GM23338 (cell line): ENCODE measurements at regions not wholly inside any gene's neighbourhood (a gene's known extent, or its start where the extent isn't known, plus 50 kb on each side); places are given as distances from the start of the nearest gene placed in this dataset.

Experiments used
- ATAC-seq: fragments of 200-7000 bp; cut with Tn5 transposase; 3 replicates; pipeline ENCODE4 v1.9.1; 2020
- DNase-seq: peaks from one replicate; pipeline ENCODE4 v3.0.0-alpha.2; 2015; ENCODE audit warnings: low spot score
- H2AFZ ChIP-seq: fragments of 200-600 bp; sonication (generic); 2 replicates; pipeline ENCODE4 v1.8.0; 2016; ENCODE audit warnings: antibody characterized with exemption, mild to moderate bottlenecking, moderate library complexity
- H3F3A ChIP-seq: fragments of 200-600 bp; sonication (generic); replicated peaks from 2 replicates; pipeline ENCODE4 v1.8.0; 2017; ENCODE audit warnings: antibody characterized with exemption, mixed run types, low read depth
- H3K27ac ChIP-seq: fragments of 200-600 bp; sonication (generic); 2 replicates; pipeline ENCODE4 v1.6.1; 2016; ENCODE audit warnings: low read depth
- H3K27me3 ChIP-seq: fragments of 200-600 bp; sonication (generic); 2 replicates; pipeline ENCODE4 v1.8.0; 2016; ENCODE audit warnings: mild to moderate bottlenecking, mixed run types, moderate library complexity; ENCODE audit not compliant: insufficient read depth
- H3K36me3 ChIP-seq: fragments of 200-600 bp; sonication (generic); 2 replicates; pipeline ENCODE4 v1.8.0; 2016; ENCODE audit warnings: mild to moderate bottlenecking; ENCODE audit not compliant: insufficient read depth
- H3K4me1 ChIP-seq: fragments of 200-600 bp; sonication (generic); 2 replicates; pipeline ENCODE4 v1.8.0; 2016; ENCODE audit warnings: mild to moderate bottlenecking, moderate library complexity; ENCODE audit not compliant: insufficient read depth
- H3K4me2 ChIP-seq: fragments of 200-600 bp; sonication (generic); 2 replicates; pipeline ENCODE4 v1.7.1; 2017; ENCODE audit warnings: mixed run types
- H3K4me3 ChIP-seq: fragments of 200-600 bp; sonication (generic); 2 replicates; pipeline ENCODE4 v1.6.1; 2016; ENCODE audit warnings: mixed run types
- H3K79me2 ChIP-seq: fragments of 200-600 bp; sonication (generic); replicated peaks from 2 replicates; pipeline ENCODE4 v1.8.0; 2017; ENCODE audit warnings: mild to moderate bottlenecking; ENCODE audit not compliant: insufficient read depth
- H3K9me2 ChIP-seq: fragments of 200-600 bp; sonication (generic); 2 replicates; pipeline ENCODE4 v1.8.0; 2017; ENCODE audit not compliant: insufficient read depth
- H4K20me1 ChIP-seq: fragments of 200-600 bp; sonication (generic); replicated peaks from 2 replicates; pipeline ENCODE4 v1.8.0; 2017; ENCODE audit warnings: mild to moderate bottlenecking; ENCODE audit not compliant: insufficient read depth
- H3K27ac Mint-ChIP-seq: 2 replicates; pipeline ENCODE4 v1.8.0; 2020; ENCODE audit warnings: inconsistent platforms, mild to moderate bottlenecking, moderate library complexity, mixed read lengths
- H3K27me3 Mint-ChIP-seq: 3 replicates; pipeline ENCODE4 v1.8.0; 2022; ENCODE audit warnings: low read depth, mild to moderate bottlenecking, moderate library complexity, mixed read lengths, inconsistent platforms; ENCODE audit not compliant: insufficient read depth, poor library complexity
- H3K36me3 Mint-ChIP-seq: 3 replicates; pipeline ENCODE4 v1.8.0; 2021; ENCODE audit warnings: low read depth, mild to moderate bottlenecking, inconsistent platforms, moderate library complexity, mixed read lengths
- H3K4me1 Mint-ChIP-seq: 3 replicates; pipeline ENCODE4 v1.8.0; 2020; ENCODE audit warnings: mild to moderate bottlenecking, inconsistent platforms, mixed read lengths
- H3K4me3 Mint-ChIP-seq: 3 replicates; pipeline ENCODE4 v1.8.0; 2021; ENCODE audit warnings: moderate library complexity, mild to moderate bottlenecking, inconsistent platforms, mixed read lengths
- H3K9me3 Mint-ChIP-seq: 3 replicates; pipeline ENCODE4 v1.8.0; 2020; ENCODE audit warnings: moderate library complexity, mild to moderate bottlenecking, inconsistent platforms, mixed read lengths
- CREB1 ChIP-seq: fragments of 250-450 bp; sonication (Bioruptor Pico); IDR thresholded peaks from 2 replicates; pipeline ENCODE4 v1.5.0; 2020; ENCODE audit warnings: low read depth, mild to moderate bottlenecking, moderate library complexity
- CTCF ChIP-seq, 2 experiments: fragments of 200-600 bp in 1 of 2; sonication (generic) in 1 of 2; conservative IDR thresholded peaks; 2 replicates each; pipeline versions ENCODE4 v1.5.1 to v1.6.1; 2016 to 2017; ENCODE audit warnings: antibody characterized with exemption in 2 of 2, low read depth in 2 of 2, mild to moderate bottlenecking in 2 of 2, moderate library complexity in 1 of 2
- ZNF462 ChIP-seq: fragments of 250-450 bp; sonication (Bioruptor Pico); IDR thresholded peaks from 2 replicates; pipeline ENCODE4 v1.5.0; 2020; ENCODE audit warnings: mild to moderate bottlenecking, moderate library complexity
- TF ChIP-seq, protein P1 (sequence below): IDR thresholded peaks from one replicate; pipeline ENCODE4 v1.6.1; 2018; ENCODE audit warnings: antibody characterized with exemption; ENCODE audit not compliant: unreplicated experiment

GRCh38 chr6:25038999-25039398 lies 103.2 kb upstream of the RIPOR2 start:
- Mint-ChIP-seq H3K27me3 (peaks cover 3% of the 10 kb centered on the region), H3K4me1 (peaks cover 12% of the 10 kb centered on the region), H3K9me3 (no peaks in the 10 kb centered on the region), H3K36me3 (no peaks in the 10 kb centered on the region), H3K4me3 (no peak overlapping the region), H3K27ac (no peak overlapping the region)
- no peaks in the 10 kb centered on the region for H3K36me3 ChIP-seq
- peaks cover 4% of the 10 kb centered on the region; the same call in 1 of the 2 replicates for H3K4me1 ChIP-seq
- no peak overlapping the region for H3K4me2 ChIP-seq
- no peak overlapping the region for H2AFZ ChIP-seq
- DNase-seq (no peak), ATAC-seq (no peak)
- H3K9me2 ChIP-seq, result no peaks in the 10 kb centered on the region; the same call in 1 of the 2 replicates
- no peaks in the 10 kb centered on the region for H4K20me1 ChIP-seq
- H3K4me3 ChIP-seq, result no peak overlapping the region
- no peak overlapping the region for H3K27ac ChIP-seq
- TF ChIP-seq CREB1 (CRISPR knock-in tag), result no peak
- TF ChIP-seq CTCF (conservative IDR thresholded peaks at IDR 0.05; ENCODE audit: low read depth in 2 of 2), result no peak
- no peak for TF ChIP-seq ZNF462 (CRISPR knock-in tag)
- TF ChIP-seq, protein P1, sequence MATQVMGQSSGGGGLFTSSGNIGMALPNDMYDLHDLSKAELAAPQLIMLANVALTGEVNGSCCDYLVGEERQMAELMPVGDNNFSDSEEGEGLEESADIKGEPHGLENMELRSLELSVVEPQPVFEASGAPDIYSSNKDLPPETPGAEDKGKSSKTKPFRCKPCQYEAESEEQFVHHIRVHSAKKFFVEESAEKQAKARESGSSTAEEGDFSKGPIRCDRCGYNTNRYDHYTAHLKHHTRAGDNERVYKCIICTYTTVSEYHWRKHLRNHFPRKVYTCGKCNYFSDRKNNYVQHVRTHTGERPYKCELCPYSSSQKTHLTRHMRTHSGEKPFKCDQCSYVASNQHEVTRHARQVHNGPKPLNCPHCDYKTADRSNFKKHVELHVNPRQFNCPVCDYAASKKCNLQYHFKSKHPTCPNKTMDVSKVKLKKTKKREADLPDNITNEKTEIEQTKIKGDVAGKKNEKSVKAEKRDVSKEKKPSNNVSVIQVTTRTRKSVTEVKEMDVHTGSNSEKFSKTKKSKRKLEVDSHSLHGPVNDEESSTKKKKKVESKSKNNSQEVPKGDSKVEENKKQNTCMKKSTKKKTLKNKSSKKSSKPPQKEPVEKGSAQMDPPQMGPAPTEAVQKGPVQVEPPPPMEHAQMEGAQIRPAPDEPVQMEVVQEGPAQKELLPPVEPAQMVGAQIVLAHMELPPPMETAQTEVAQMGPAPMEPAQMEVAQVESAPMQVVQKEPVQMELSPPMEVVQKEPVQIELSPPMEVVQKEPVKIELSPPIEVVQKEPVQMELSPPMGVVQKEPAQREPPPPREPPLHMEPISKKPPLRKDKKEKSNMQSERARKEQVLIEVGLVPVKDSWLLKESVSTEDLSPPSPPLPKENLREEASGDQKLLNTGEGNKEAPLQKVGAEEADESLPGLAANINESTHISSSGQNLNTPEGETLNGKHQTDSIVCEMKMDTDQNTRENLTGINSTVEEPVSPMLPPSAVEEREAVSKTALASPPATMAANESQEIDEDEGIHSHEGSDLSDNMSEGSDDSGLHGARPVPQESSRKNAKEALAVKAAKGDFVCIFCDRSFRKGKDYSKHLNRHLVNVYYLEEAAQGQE, result no peak
- H3K27me3 ChIP-seq, result no peaks in the 10 kb centered on the region
- no peaks in the 10 kb centered on the region for H3K79me2 ChIP-seq
- H3F3A ChIP-seq, result no peaks in the 10 kb centered on the region; the same call in 1 of the 2 replicates
